SK-N-SH (cell line): ENCODE measurements at regions not wholly inside any gene's neighbourhood (a gene's known extent, or its start where the extent isn't known, plus 50 kb on each side); places are given as distances from the start of the nearest gene placed in this dataset.

Experiments used
- CTCF ChIA-PET: fragments of 300-600, 350-600 bp; formaldehyde crosslinking; extraction: SDS; loops from one replicate; lab custom pipeline; 2021; lab: Yijun Ruan, JAX
- POLR2A ChIA-PET: fragments of 350-600 bp; sonication (Branson Sonifier 250); formaldehyde crosslinking; extraction: SDS; loops from one replicate; lab custom pipeline; 2020; ENCODE audit warnings: antibody characterized with exemption, inconsistent platforms; lab: Yijun Ruan, JAX
- DNase-seq: peaks from one replicate; pipeline ENCODE4 v3.0.0; 2012
- H2AFZ ChIP-seq: fragments of 200-600 bp; sonication (generic); 2 replicates; pipeline ENCODE4 v1.8.1; 2016; ENCODE audit warnings: antibody characterized with exemption, mild to moderate bottlenecking, low read depth
- H3F3A ChIP-seq: fragments of 200-600 bp; sonication (generic); replicated peaks from 2 replicates; pipeline ENCODE3; 2016; ENCODE audit warnings: antibody characterized with exemption, mild to moderate bottlenecking; ENCODE audit not compliant: insufficient read depth
- H3K27ac ChIP-seq, 2 experiments: fragments of 200-500 bp in 1 of 2; fragments of 200-600 bp in 1 of 2; sonication (Bioruptor generic) in 1 of 2; sonication (generic), shearing (Covaris generic) in 1 of 2; 2 replicates each; pipeline versions ENCODE4 v1.5.1 to v1.6.1; 2014 to 2016; ENCODE audit warnings: low read depth in 2 of 2, inconsistent platforms in 1 of 2, low read length in 1 of 2, mild to moderate bottlenecking in 1 of 2, mixed read lengths in 1 of 2
- H3K27me3 ChIP-seq: fragments of 200-600 bp; sonication (generic), shearing (Covaris generic); 2 replicates; pipeline ENCODE4 v1.6.1; 2016; ENCODE audit warnings: mixed run types; ENCODE audit not compliant: insufficient read depth
- H3K36me3 ChIP-seq, 2 experiments: fragments of 200-500 bp in 1 of 2; fragments of 200-600 bp in 1 of 2; sonication (Bioruptor generic) in 1 of 2; sonication (generic) in 1 of 2; replicated peaks in 1 of 2; 2 replicates each; pipeline versions ENCODE3 to v1.5.1; 2014 to 2016; ENCODE audit warnings: low read length in 1 of 2, mild to moderate bottlenecking in 1 of 2; ENCODE audit not compliant: insufficient read depth in 2 of 2, control insufficient read depth in 1 of 2
- H3K4me1 ChIP-seq, 2 experiments: fragments of 200-500 bp in 1 of 2; fragments of 200-600 bp in 1 of 2; sonication (Bioruptor generic) in 1 of 2; sonication (generic), shearing (Covaris generic) in 1 of 2; 2 replicates each; pipeline versions ENCODE4 v1.5.1 to v1.6.1; 2014 to 2016; ENCODE audit warnings: low read depth in 1 of 2, low read length in 1 of 2, mixed run types in 1 of 2; ENCODE audit not compliant: insufficient read depth in 2 of 2, control insufficient read depth in 1 of 2
- H3K4me2 ChIP-seq: fragments of 200-600 bp; sonication (generic), shearing (Covaris generic); 2 replicates; pipeline ENCODE4 v1.6.1; 2017; ENCODE audit warnings: mixed run types
- H3K4me3 ChIP-seq, 2 experiments: fragments of 200-500 bp in 1 of 2; fragments of 200-600 bp in 1 of 2; sonication (Bioruptor generic) in 1 of 2; sonication (generic), shearing (Covaris generic) in 1 of 2; 2 replicates each; pipeline versions ENCODE4 v1.5.1 to v1.8.1; 2014 to 2016; ENCODE audit warnings: low read depth in 2 of 2, inconsistent platforms in 1 of 2, low read length in 1 of 2, mild to moderate bottlenecking in 1 of 2, mixed read lengths in 1 of 2, moderate library complexity in 1 of 2
- H3K79me2 ChIP-seq: fragments of 200-600 bp; sonication (generic); 2 replicates; pipeline ENCODE4 v1.8.1; 2017; ENCODE audit warnings: mild to moderate bottlenecking; ENCODE audit not compliant: insufficient read depth
- H3K9ac ChIP-seq: fragments of 200-600 bp; sonication (generic); 2 replicates; pipeline ENCODE4 v1.6.1; 2017; ENCODE audit warnings: mixed run types
- H3K9me2 ChIP-seq: fragments of 200-600 bp; sonication (generic); 2 replicates; pipeline ENCODE4 v1.6.1; 2017; ENCODE audit warnings: mixed run types
- H3K9me3 ChIP-seq: fragments of 200-600 bp; sonication (generic); 2 replicates; pipeline ENCODE4 v1.6.1; 2017; ENCODE audit warnings: mixed run types, mild to moderate bottlenecking, moderate library complexity
- H4K20me1 ChIP-seq: fragments of 200-600 bp; sonication (generic); 2 replicates; pipeline ENCODE4 v1.6.1; 2017; ENCODE audit warnings: mild to moderate bottlenecking, mixed run types; ENCODE audit not compliant: insufficient read depth
- EP300 ChIP-seq, 2 experiments: IDR thresholded peaks; 2 replicates each; pipeline versions ENCODE4 v1.4.0 to v1.6.1; 2012; ENCODE audit warnings: borderline replicate concordance in 1 of 2, low read depth in 1 of 2, low read length in 1 of 2
- FOXJ3 ChIP-seq: sonication (generic); formaldehyde crosslinking; IDR thresholded peaks from 2 replicates; pipeline ENCODE4 v1.5.1; 2020; ENCODE audit warnings: mild to moderate bottlenecking, missing genetic modification reagents
- FOXM1 ChIP-seq: IDR thresholded peaks from 2 replicates; pipeline ENCODE4 v1.4.0; 2012; ENCODE audit warnings: low read depth, mild to moderate bottlenecking
- IRF3 ChIP-seq: fragments of 150-350 bp; IDR thresholded peaks from 2 replicates; pipeline ENCODE4 v1.6.1; 2016; ENCODE audit warnings: mild to moderate bottlenecking, low read depth, low read length
- JUND ChIP-seq: IDR thresholded peaks from 2 replicates; pipeline ENCODE4 v1.4.0; 2012
- MXI1 ChIP-seq: IDR thresholded peaks from 2 replicates; pipeline ENCODE4 v1.6.1; 2012; ENCODE audit warnings: mild to moderate bottlenecking, low read depth, low read length, improper control_type of control experiment
- NFIC ChIP-seq: IDR thresholded peaks from 2 replicates; pipeline ENCODE4 v1.4.0; 2012; ENCODE audit warnings: borderline replicate concordance
- POLR2AphosphoS5 ChIP-seq: IDR thresholded peaks from 2 replicates; pipeline ENCODE4 v1.6.1; 2012; ENCODE audit warnings: low read depth, low read length
- RCOR1 ChIP-seq: fragments of 150-350 bp; IDR thresholded peaks from 2 replicates; pipeline ENCODE4 v1.6.1; 2017; ENCODE audit warnings: antibody characterized with exemption, low read length
- SMC3 ChIP-seq: IDR thresholded peaks from 2 replicates; pipeline ENCODE4 v1.6.1; 2012; ENCODE audit warnings: low read depth, low read length, improper control_type of control experiment
- USF2 ChIP-seq: fragments of 150-350 bp; IDR thresholded peaks from 2 replicates; pipeline ENCODE4 v1.6.1; 2017; ENCODE audit warnings: antibody characterized with exemption, low read length, low read depth, borderline replicate concordance
- YY1 ChIP-seq: IDR thresholded peaks from 2 replicates; pipeline ENCODE4 v1.4.0; 2012; ENCODE audit warnings: low read depth, mild to moderate bottlenecking
- WGBS: methylation state at CpG from one replicate; pipeline ENCODE4 v1.1.6; 2017; ENCODE audit warnings: low lambda C conversion rate; 5-methylcytosine and 5-hydroxymethylcytosine counted together

GRCh38 chr1:115188680-115189395, 99.5 kb upstream of the TSPAN2 start:
- peaks cover 49% of the 10 kb centered on the region for H3F3A ChIP-seq
- ChIA-PET POLR2A (no interaction called here), CTCF (no interaction called here)
- H3K9me3 ChIP-seq: no peaks in the 10 kb centered on the region
- H3K36me3 ChIP-seq: no peaks in the 10 kb centered on the region
- no peaks in the 10 kb centered on the region for H3K27me3 ChIP-seq
- TF ChIP-seq SMC3 (no peak), EP300 (IDR thresholded peaks at IDR 0.05; ENCODE audit: borderline replicate concordance in 1 of 2, low read depth in 1 of 2, low read length in 1 of 2) (no peak; a peak in 1 of 4 replicates), RCOR1 (no peak), FOXJ3 (CRISPR knock-in tag) (no peak), MXI1 (no peak), JUND (no peak), USF2 (no peak), POLR2AphosphoS5 (no peak), FOXM1 (no peak), NFIC (no peak), IRF3 (no peak), YY1 (no peak)
- TF ChIP-seq, all 33 proteins: peak for 0
- Histone ChIP-seq H3K4me3 (no peak overlapping the region), H3K4me1 (peaks cover 20 to 38% of the 10 kb centered on the region in 2 experiments), H3K4me2 (peak overlapping the region; percentile 13; the same call in 1 of the 2 replicates), H3K79me2 (no peaks in the 10 kb centered on the region), H4K20me1 (no peaks in the 10 kb centered on the region), H3K9ac (peak overlapping the region; percentile 39; the same call in 1 of the 2 replicates), H3K9me2 (no peaks in the 10 kb centered on the region), H2AFZ (peak overlapping the region; percentile 12; the same call in 1 of the 2 replicates), H3K27ac (peak overlapping the region; percentile 64 to 98)
- WGBS: 82% methylated on average over 4 of the region's 4 CpGs
- DNase-seq: no peak

GRCh38 chr1:115186711-115187265, 97.5 kb upstream of the TSPAN2 start:
- DNase-seq: no peak
- Histone ChIP-seq H3K9ac (no peak overlapping the region), H3K27ac (no peak overlapping the region), H3K4me2 (no peak overlapping the region), H3K36me3 (no peaks in the 10 kb centered on the region), H3K27me3 (no peaks in the 10 kb centered on the region), H3K4me1 (peaks cover 20 to 35% of the 10 kb centered on the region in 2 experiments), H2AFZ (no peak overlapping the region), H3K79me2 (no peaks in the 10 kb centered on the region), H3K9me2 (no peaks in the 10 kb centered on the region), H3F3A (peaks cover 50% of the 10 kb centered on the region), H3K4me3 (no peak overlapping the region), H3K9me3 (no peaks in the 10 kb centered on the region), H4K20me1 (no peaks in the 10 kb centered on the region)
- ChIA-PET CTCF (no interaction called here), POLR2A (no interaction called here)
- TF ChIP-seq YY1: no peak
- 98% methylated on average over 8 of the region's 8 CpGs for WGBS
